HFF-Myc (cell line): ENCODE measurements at regions not wholly inside any gene's neighbourhood (a gene's known extent, or its start where the extent isn't known, plus 50 kb on each side); places are given as distances from the start of the nearest gene placed in this dataset.

ENCODE experiments used
- DNase-seq: peaks from one replicate; pipeline ENCODE4 v3.0.0-alpha.2; 2011; ENCODE audit warnings: low read depth; ENCODE audit errors: extremely low read depth
- H3K4me3 ChIP-seq: replicated peaks from 2 replicates; pipeline ENCODE4 v1.5.1; 2011; ENCODE audit warnings: low read depth, mild to moderate bottlenecking, control low read depth, low read length
- CTCF ChIP-seq: IDR thresholded peaks from 2 replicates; pipeline ENCODE4 v1.5.1; 2012; ENCODE audit warnings: mild to moderate bottlenecking, low read depth, low read length, control low read depth; ENCODE audit errors: missing control alignments

- no peak for DNase-seq
- no peak overlapping the region for H3K4me3 ChIP-seq
- TF ChIP-seq CTCF, result no peak
Measured at GRCh38 chr21:24294171-24294570, 1313.1 kb downstream of the MRPL39 start.

GRCh38 chr21:24290151-24290833, 1317.0 kb downstream of the MRPL39 start:
- no peak for TF ChIP-seq CTCF

GRCh38 chr21:24289539-24289938, 1317.7 kb downstream of the MRPL39 start:
- no peak for DNase-seq
- TF ChIP-seq CTCF, result no peak
- no peak overlapping the region for H3K4me3 ChIP-seq

More at GRCh38 chr21:24290151-24290833, 1317.0 kb downstream of the MRPL39 start:
- DNase-seq, result no peak
- no peak overlapping the region for H3K4me3 ChIP-seq

- H3K4me3 ChIP-seq, result no peak overlapping the region
- TF ChIP-seq CTCF, result no peak
- DNase-seq, result no peak
Measured at GRCh38 chr21:24280596-24280995, 1326.7 kb downstream of the MRPL39 start.

GRCh38 chr21:24278711-24279110, 1328.6 kb downstream of the MRPL39 start:
- no peak for TF ChIP-seq CTCF
- H3K4me3 ChIP-seq, result no peak overlapping the region
- no peak for DNase-seq

GRCh38 chr21:24276204-24276603, 1331.1 kb downstream of the MRPL39 start:
- H3K4me3 ChIP-seq, result no peak overlapping the region
- TF ChIP-seq CTCF, result no peak
- no peak for DNase-seq

- no peak overlapping the region for H3K4me3 ChIP-seq
- no peak for TF ChIP-seq CTCF
- DNase-seq, result no peak
Measured at GRCh38 chr21:24275616-24276015, 1331.7 kb downstream of the MRPL39 start.
